NCI-H748 treated with DMSO at 0.1 percent for 48 hours (cell line): ENCODE measurements at regions not wholly inside any gene's neighbourhood (a gene's known extent, or its start where the extent isn't known, plus 50 kb on each side); places are given as distances from the start of the nearest gene placed in this dataset.

ENCODE experiments used
- DNase-seq: peaks from one replicate; lab custom pipeline; 2025; lab: John Stamatoyannopoulos, UW

GRCh38 chr11:92917927-92918326, 51.5 kb upstream of the MTNR1B start:
- no peak for DNase-seq

DNA sequence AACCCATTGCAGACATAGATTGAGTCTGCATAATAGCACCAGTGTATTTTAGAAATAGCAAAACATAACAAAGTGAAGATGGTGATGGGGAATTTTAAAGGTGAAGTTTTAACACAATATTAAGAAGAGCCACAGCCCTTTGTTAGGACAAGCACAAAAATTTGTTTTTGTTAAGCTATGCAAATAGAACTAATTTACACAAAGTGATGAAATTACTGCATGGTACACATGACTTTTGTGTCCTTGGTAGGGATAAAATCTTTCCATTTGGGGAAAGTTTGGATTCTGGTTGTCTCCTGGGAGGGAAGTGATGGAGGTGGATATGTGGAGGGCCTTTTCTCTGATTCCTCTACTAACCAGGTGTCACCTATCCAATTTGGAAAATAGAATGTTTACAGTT, 50.4 kb upstream of the MTNR1B start:
- no peak for DNase-seq
